ENCODE measurements at regions not wholly inside any gene's neighbourhood (a gene's known extent, or its start where the extent isn't known, plus 50 kb on each side); places are given as distances from the start of the nearest gene placed in this dataset.

GRCh38 chr17:73980517-73980916 lies 223.0 kb upstream of the RPL38 start:
- no peak overlapping the region for H3K23ac ChIP-seq (ENCODE audit: low read length)
- H3K27ac ChIP-seq (ENCODE audit: low read depth, low read length), result no peak overlapping the region
- H3K4me1 ChIP-seq (ENCODE audit: control insufficient read depth, low read depth, low read length), result peaks cover 2% of the 10 kb centered on the region
- no peak overlapping the region for H3K18ac ChIP-seq (ENCODE audit: low read length)
- H2BK15ac ChIP-seq (replicated peaks; ENCODE audit: low read depth), result no peak overlapping the region
- no peak overlapping the region for H3K56ac ChIP-seq (ENCODE audit: low read length)
- H4K5ac ChIP-seq (ENCODE audit: low read length), result no peak overlapping the region
- no peak overlapping the region for H2AK5ac ChIP-seq (ENCODE audit: low read length)
- H3K27me3 ChIP-seq (ENCODE audit: insufficient read depth, low read length, poor library complexity), result no peaks in the 10 kb centered on the region
- H3K36me3 ChIP-seq (ENCODE audit: control insufficient read depth, insufficient read depth, low read length), result no peaks in the 10 kb centered on the region
- no CpG with 5 or more reads among the region's 3 CpGs for WGBS (ENCODE audit: extremely low coverage, insufficient coverage, low lambda C conversion rate)
- DNase-seq, result no peak
- no peak overlapping the region for H3K4me2 ChIP-seq (ENCODE audit: low read length)
- H3K79me2 ChIP-seq (ENCODE audit: control insufficient read depth, insufficient read depth, low read length), result no peaks in the 10 kb centered on the region
- H2BK5ac ChIP-seq (ENCODE audit: low read length), result no peak overlapping the region
- no peak overlapping the region for H3K4me3 ChIP-seq (ENCODE audit: low read length)
- no peak overlapping the region for H3K4ac ChIP-seq (ENCODE audit: low read depth, low read length)
- H4K8ac ChIP-seq (ENCODE audit: low read depth, low read length), result no peak overlapping the region
- H3K79me1 ChIP-seq (ENCODE audit: low read length), result no peaks in the 10 kb centered on the region
- no peak overlapping the region for H2BK120ac ChIP-seq (ENCODE audit: low read depth, low read length)
- H3K9ac ChIP-seq (ENCODE audit: low read length), result no peak overlapping the region

DNA sequence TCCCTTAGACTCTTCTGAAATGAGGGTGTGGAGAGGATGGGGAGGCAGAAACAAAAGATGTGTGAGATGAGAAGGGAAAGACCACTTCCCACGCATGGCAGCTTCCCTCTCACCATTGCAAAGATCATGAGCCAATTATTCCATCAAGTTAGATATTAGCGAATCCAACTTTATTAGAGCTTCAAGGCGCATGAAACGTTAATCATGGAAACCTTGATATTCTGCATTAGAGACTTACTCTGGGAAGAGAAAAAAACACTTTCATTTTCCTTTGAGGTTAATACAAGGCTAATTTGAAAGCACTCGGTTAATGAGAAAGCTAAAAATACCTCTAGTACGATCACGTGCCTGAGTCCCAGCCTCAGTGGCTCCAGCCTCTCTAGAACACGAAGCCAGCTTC lies 220.6 kb upstream of the RPL38 start:
- H3K4me3 ChIP-seq (ENCODE audit: low read length), result no peak overlapping the region
- no peak overlapping the region for H2BK15ac ChIP-seq (replicated peaks; ENCODE audit: low read depth)
- H3K56ac ChIP-seq (ENCODE audit: low read length), result no peak overlapping the region
- H2BK5ac ChIP-seq (ENCODE audit: low read length), result no peak overlapping the region
- no peaks in the 10 kb centered on the region for H3K36me3 ChIP-seq (ENCODE audit: control insufficient read depth, insufficient read depth, low read length)
- WGBS (ENCODE audit: extremely low coverage, insufficient coverage, low lambda C conversion rate), result no CpG with 5 or more reads among the region's 8 CpGs
- no peak overlapping the region for H3K27ac ChIP-seq (ENCODE audit: low read depth, low read length)
- H3K4me1 ChIP-seq (ENCODE audit: control insufficient read depth, low read depth, low read length), result no peaks in the 10 kb centered on the region
- no peak overlapping the region for H3K4ac ChIP-seq (ENCODE audit: low read depth, low read length)
- H2BK120ac ChIP-seq (ENCODE audit: low read depth, low read length), result no peak overlapping the region
- no peak overlapping the region for H2AK5ac ChIP-seq (ENCODE audit: low read length)
- no peak for DNase-seq
- H3K23ac ChIP-seq (ENCODE audit: low read length), result no peak overlapping the region
- no peaks in the 10 kb centered on the region for H3K79me2 ChIP-seq (ENCODE audit: control insufficient read depth, insufficient read depth, low read length)
- no peak overlapping the region for H3K9ac ChIP-seq (ENCODE audit: low read length)
- no peaks in the 10 kb centered on the region for H3K79me1 ChIP-seq (ENCODE audit: low read length)
- H3K18ac ChIP-seq (ENCODE audit: low read length), result no peak overlapping the region
- H3K27me3 ChIP-seq (ENCODE audit: insufficient read depth, low read length, poor library complexity), result no peaks in the 10 kb centered on the region
- no peak overlapping the region for H4K5ac ChIP-seq (ENCODE audit: low read length)
- no peak overlapping the region for H3K4me2 ChIP-seq (ENCODE audit: low read length)
- H4K8ac ChIP-seq (ENCODE audit: low read depth, low read length), result no peak overlapping the region

GRCh38 chr17:73983621-73984400 lies 219.7 kb upstream of the RPL38 start:
- Histone ChIP-seq H2AK5ac (ENCODE audit: low read length) (no peak overlapping the region), H3K27ac (ENCODE audit: low read depth, low read length) (no peak overlapping the region), H4K5ac (ENCODE audit: low read length) (no peak overlapping the region), H2BK5ac (ENCODE audit: low read length) (no peak overlapping the region), H3K4ac (ENCODE audit: low read depth, low read length) (no peak overlapping the region), H3K4me2 (ENCODE audit: low read length) (no peak overlapping the region), H3K27me3 (ENCODE audit: insufficient read depth, low read length, poor library complexity) (no peaks in the 10 kb centered on the region), H3K9ac (ENCODE audit: low read length) (no peak overlapping the region), H3K56ac (ENCODE audit: low read length) (no peak overlapping the region), H3K79me2 (ENCODE audit: control insufficient read depth, insufficient read depth, low read length) (no peaks in the 10 kb centered on the region), H2BK120ac (ENCODE audit: low read depth, low read length) (no peak overlapping the region), H4K8ac (ENCODE audit: low read depth, low read length) (no peak overlapping the region), H2BK15ac (replicated peaks; ENCODE audit: low read depth) (no peak overlapping the region), H3K4me1 (ENCODE audit: control insufficient read depth, low read depth, low read length) (no peaks in the 10 kb centered on the region), H3K79me1 (ENCODE audit: low read length) (no peaks in the 10 kb centered on the region), H3K36me3 (ENCODE audit: control insufficient read depth, insufficient read depth, low read length) (no peaks in the 10 kb centered on the region), H3K23ac (ENCODE audit: low read length) (no peak overlapping the region), H3K18ac (ENCODE audit: low read length) (no peak overlapping the region), H3K4me3 (ENCODE audit: low read length) (no peak overlapping the region)
- WGBS (ENCODE audit: extremely low coverage, insufficient coverage, low lambda C conversion rate), result no CpG with 5 or more reads among the region's 16 CpGs
- DNase-seq, result no peak

GRCh38 chr17:73984941-73985340 lies 218.5 kb upstream of the RPL38 start:
- no peaks in the 10 kb centered on the region for H3K79me2 ChIP-seq (ENCODE audit: control insufficient read depth, insufficient read depth, low read length)
- H3K9ac ChIP-seq (ENCODE audit: low read length), result no peak overlapping the region
- no peak overlapping the region for H3K4ac ChIP-seq (ENCODE audit: low read depth, low read length)
- no peak overlapping the region for H3K4me3 ChIP-seq (ENCODE audit: low read length)
- no CpG with 5 or more reads among the region's 5 CpGs for WGBS (ENCODE audit: extremely low coverage, insufficient coverage, low lambda C conversion rate)
- no peak overlapping the region for H3K18ac ChIP-seq (ENCODE audit: low read length)
- H4K8ac ChIP-seq (ENCODE audit: low read depth, low read length), result no peak overlapping the region
- H3K23ac ChIP-seq (ENCODE audit: low read length), result no peak overlapping the region
- H3K27ac ChIP-seq (ENCODE audit: low read depth, low read length), result no peak overlapping the region
- no peaks in the 10 kb centered on the region for H3K79me1 ChIP-seq (ENCODE audit: low read length)
- no peak overlapping the region for H2BK120ac ChIP-seq (ENCODE audit: low read depth, low read length)
- no peak overlapping the region for H2BK5ac ChIP-seq (ENCODE audit: low read length)
- H2AK5ac ChIP-seq (ENCODE audit: low read length), result no peak overlapping the region
- no peak overlapping the region for H3K4me2 ChIP-seq (ENCODE audit: low read length)
- no peaks in the 10 kb centered on the region for H3K36me3 ChIP-seq (ENCODE audit: control insufficient read depth, insufficient read depth, low read length)
- H4K5ac ChIP-seq (ENCODE audit: low read length), result no peak overlapping the region
- H2BK15ac ChIP-seq (replicated peaks; ENCODE audit: low read depth), result no peak overlapping the region
- H3K27me3 ChIP-seq (ENCODE audit: insufficient read depth, low read length, poor library complexity), result no peaks in the 10 kb centered on the region
- H3K56ac ChIP-seq (ENCODE audit: low read length), result no peak overlapping the region
- H3K4me1 ChIP-seq (ENCODE audit: control insufficient read depth, low read depth, low read length), result no peaks in the 10 kb centered on the region
- no peak for DNase-seq

- Histone ChIP-seq H4K5ac (ENCODE audit: low read length) (no peak overlapping the region), H2BK15ac (replicated peaks; ENCODE audit: low read depth) (no peak overlapping the region), H3K79me2 (ENCODE audit: control insufficient read depth, insufficient read depth, low read length) (no peaks in the 10 kb centered on the region), H3K4me1 (ENCODE audit: control insufficient read depth, low read depth, low read length) (no peaks in the 10 kb centered on the region), H3K4me2 (ENCODE audit: low read length) (no peak overlapping the region), H4K8ac (ENCODE audit: low read depth, low read length) (no peak overlapping the region), H3K36me3 (ENCODE audit: control insufficient read depth, insufficient read depth, low read length) (no peaks in the 10 kb centered on the region), H3K27me3 (ENCODE audit: insufficient read depth, low read length, poor library complexity) (no peaks in the 10 kb centered on the region), H2BK120ac (ENCODE audit: low read depth, low read length) (no peak overlapping the region), H3K56ac (ENCODE audit: low read length) (no peak overlapping the region), H3K79me1 (ENCODE audit: low read length) (no peaks in the 10 kb centered on the region), H3K27ac (ENCODE audit: low read depth, low read length) (no peak overlapping the region), H3K4ac (ENCODE audit: low read depth, low read length) (no peak overlapping the region), H3K4me3 (ENCODE audit: low read length) (no peak overlapping the region), H2AK5ac (ENCODE audit: low read length) (no peak overlapping the region), H3K9ac (ENCODE audit: low read length) (no peak overlapping the region), H2BK5ac (ENCODE audit: low read length) (no peak overlapping the region), H3K18ac (ENCODE audit: low read length) (no peak overlapping the region), H3K23ac (ENCODE audit: low read length) (no peak overlapping the region)
- DNase-seq, result no peak
- WGBS (ENCODE audit: extremely low coverage, insufficient coverage, low lambda C conversion rate), result no CpG with 5 or more reads among the region's 11 CpGs
Observed at GRCh38 chr17:73985466-73986015, 217.9 kb upstream of the RPL38 start.

Data from mesendoderm (in vitro differentiated cells).